Calu3 (cell line): ENCODE measurements at regions not wholly inside any gene's neighbourhood (a gene's known extent, or its start where the extent isn't known, plus 50 kb on each side); places are given as distances from the start of the nearest gene placed in this dataset.

ENCODE experiments used
- BruUV-seq: library from RNA; stranded (reverse); fragments of 400-500 nt; replicated peaks from 2 replicates; lab custom pipeline; 2021; lab: Mats Ljungman, UMichigan
- CTCF ChIA-PET: fragments of 300-600 bp; sonication (Branson Sonifier 250); formaldehyde crosslinking; loops from one replicate; lab custom pipeline; 2022; ENCODE audit warnings: antibody characterized with exemption; lab: Charles Lee
- DNase-seq: peaks from one replicate; pipeline ENCODE4 v3.0.0; 2022
- H3K27ac Mint-ChIP-seq: one replicate; pipeline ENCODE4 v1.8.0; 2022; ENCODE audit warnings: mixed read lengths; ENCODE audit not compliant: unreplicated experiment
- H3K27me3 Mint-ChIP-seq: one replicate; pipeline ENCODE4 v1.8.0; 2022; ENCODE audit warnings: mixed read lengths; ENCODE audit not compliant: unreplicated experiment
- H3K36me3 Mint-ChIP-seq: one replicate; pipeline ENCODE4 v1.8.0; 2022; ENCODE audit warnings: mild to moderate bottlenecking, moderate library complexity, mixed read lengths; ENCODE audit not compliant: insufficient read depth, unreplicated experiment
- H3K4me1 Mint-ChIP-seq: one replicate; pipeline ENCODE4 v1.8.0; 2022; ENCODE audit warnings: mild to moderate bottlenecking, low read depth, mixed read lengths; ENCODE audit not compliant: unreplicated experiment
- H3K4me3 Mint-ChIP-seq: one replicate; pipeline ENCODE4 v1.8.0; 2022; ENCODE audit warnings: mild to moderate bottlenecking, low read depth, moderate library complexity, mixed read lengths; ENCODE audit not compliant: unreplicated experiment
- H3K9me3 Mint-ChIP-seq: one replicate; pipeline ENCODE4 v1.8.0; 2022; ENCODE audit warnings: low read depth, mixed read lengths; ENCODE audit not compliant: unreplicated experiment
- intact Hi-C: fragments of 100-400 bp; cut with micrococcal nuclease; formaldehyde crosslinking; loops from one replicate; pipeline ENCODE4 v1.10.0; 2022; ENCODE audit not compliant: unreplicated experiment
- TF ChIP-seq, protein P1 (sequence below): fragments of 200-600 bp; IDR thresholded peaks from one replicate; pipeline ENCODE4 v1.8.0; 2022; ENCODE audit warnings: antibody characterized with exemption; ENCODE audit not compliant: unreplicated experiment

DNA sequence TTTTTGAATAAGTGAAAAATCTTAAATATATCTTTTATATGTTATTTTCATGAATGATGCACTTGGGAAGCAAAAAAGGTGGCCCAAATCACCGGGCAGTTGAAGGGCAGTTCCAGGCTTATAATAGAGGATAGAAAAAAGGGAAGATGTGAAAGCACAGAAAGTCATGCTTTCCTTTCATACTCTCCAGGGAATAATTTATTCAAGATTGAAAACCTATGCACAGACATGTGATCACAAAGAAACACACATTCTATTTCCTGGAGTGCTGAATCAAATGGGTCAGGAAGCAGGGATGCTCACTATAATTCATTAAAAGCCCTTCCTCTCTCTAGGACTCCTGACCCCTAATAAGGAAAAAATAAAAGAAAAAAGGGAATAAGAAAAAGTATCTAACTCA is 66.1 kb upstream of the USP38 start:
- Mint-ChIP-seq H3K27me3 (no peaks in the 10 kb centered on the region), H3K4me1 (no peaks in the 10 kb centered on the region), H3K4me3 (no peak overlapping the region), H3K36me3 (no peaks in the 10 kb centered on the region), H3K27ac (no peak overlapping the region), H3K9me3 (no peaks in the 10 kb centered on the region)
- BruUV-seq = no TSS peak
- no peak for DNase-seq
- intact Hi-C loops = no loop called here
- TF ChIP-seq, protein P1, sequence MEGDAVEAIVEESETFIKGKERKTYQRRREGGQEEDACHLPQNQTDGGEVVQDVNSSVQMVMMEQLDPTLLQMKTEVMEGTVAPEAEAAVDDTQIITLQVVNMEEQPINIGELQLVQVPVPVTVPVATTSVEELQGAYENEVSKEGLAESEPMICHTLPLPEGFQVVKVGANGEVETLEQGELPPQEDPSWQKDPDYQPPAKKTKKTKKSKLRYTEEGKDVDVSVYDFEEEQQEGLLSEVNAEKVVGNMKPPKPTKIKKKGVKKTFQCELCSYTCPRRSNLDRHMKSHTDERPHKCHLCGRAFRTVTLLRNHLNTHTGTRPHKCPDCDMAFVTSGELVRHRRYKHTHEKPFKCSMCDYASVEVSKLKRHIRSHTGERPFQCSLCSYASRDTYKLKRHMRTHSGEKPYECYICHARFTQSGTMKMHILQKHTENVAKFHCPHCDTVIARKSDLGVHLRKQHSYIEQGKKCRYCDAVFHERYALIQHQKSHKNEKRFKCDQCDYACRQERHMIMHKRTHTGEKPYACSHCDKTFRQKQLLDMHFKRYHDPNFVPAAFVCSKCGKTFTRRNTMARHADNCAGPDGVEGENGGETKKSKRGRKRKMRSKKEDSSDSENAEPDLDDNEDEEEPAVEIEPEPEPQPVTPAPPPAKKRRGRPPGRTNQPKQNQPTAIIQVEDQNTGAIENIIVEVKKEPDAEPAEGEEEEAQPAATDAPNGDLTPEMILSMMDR = no peak
- CTCF ChIA-PET = no interaction called here

DNA sequence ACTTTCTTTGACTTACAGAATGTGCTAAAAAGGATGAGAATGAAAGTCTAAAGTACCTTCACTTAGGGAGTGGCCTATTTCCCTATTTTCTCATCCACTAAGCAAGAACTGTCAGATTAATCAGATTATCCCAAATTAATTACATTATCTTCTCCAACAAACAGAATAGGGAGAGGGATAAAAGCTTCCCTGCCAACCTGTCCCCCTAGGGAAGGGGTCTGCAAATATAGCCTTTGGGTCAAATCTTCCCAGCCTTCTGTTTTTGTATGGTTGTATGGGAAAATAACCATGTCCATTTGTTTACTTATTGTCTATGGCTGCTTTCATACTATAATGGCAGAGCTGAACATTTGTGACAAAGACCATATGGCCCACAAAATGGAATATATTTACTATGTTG is 57.1 kb upstream of the USP38 start:
- BruUV-seq = no TSS peak
- CTCF ChIA-PET = no interaction called here
- Mint-ChIP-seq H3K4me3 (no peak overlapping the region), H3K27me3 (no peaks in the 10 kb centered on the region), H3K27ac (no peak overlapping the region), H3K36me3 (no peaks in the 10 kb centered on the region), H3K4me1 (no peaks in the 10 kb centered on the region), H3K9me3 (no peaks in the 10 kb centered on the region)
- no peak for DNase-seq
- TF ChIP-seq, protein P1 = no peak
- intact Hi-C loops = no loop called here

DNA sequence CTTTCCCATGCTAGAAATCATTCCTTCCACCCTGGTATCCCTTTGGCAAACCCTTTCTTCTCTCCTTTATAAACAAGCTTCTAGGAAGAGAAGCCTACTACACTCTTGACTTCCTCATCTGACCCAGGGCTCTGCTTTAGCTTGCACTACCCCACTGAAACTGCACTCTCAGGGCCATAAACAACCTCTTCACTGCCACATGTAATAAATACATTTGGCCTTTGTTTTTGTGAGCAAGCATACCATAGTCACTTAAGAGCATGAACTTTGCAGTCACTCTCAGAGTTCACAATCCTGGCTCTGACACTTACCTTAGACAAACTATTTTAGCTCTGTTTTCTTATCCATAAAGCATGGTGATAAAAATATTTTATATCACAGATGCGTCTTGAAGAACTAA is 50.7 kb upstream of the USP38 start:
- Mint-ChIP-seq H3K4me1 (no peaks in the 10 kb centered on the region), H3K9me3 (no peaks in the 10 kb centered on the region), H3K27ac (no peak overlapping the region), H3K27me3 (no peaks in the 10 kb centered on the region), H3K36me3 (no peaks in the 10 kb centered on the region), H3K4me3 (no peak overlapping the region)
- BruUV-seq = no TSS peak
- no peak for DNase-seq
- intact Hi-C loops = no loop called here
- CTCF ChIA-PET = no interaction called here
- TF ChIP-seq, protein P1 = no peak
